ENCODE measurements at regions not wholly inside any gene's neighbourhood (a gene's known extent, or its start where the extent isn't known, plus 50 kb on each side); places are given as distances from the start of the nearest gene placed in this dataset.

GRCh38 chr5:28402590-28403301 lies 1364.4 kb upstream of the CDH9 start:
- TF ChIP-seq CTCF (IDR thresholded peaks at IDR 0.05) (no peak), POLR2A (IDR thresholded peaks at IDR 0.05) (no peak)

All from Peyer's patch (tissue), 4 donors.